GM23248 (cell line): ENCODE measurements at regions not wholly inside any gene's neighbourhood (a gene's known extent, or its start where the extent isn't known, plus 50 kb on each side); places are given as distances from the start of the nearest gene placed in this dataset.

Source experiments
- DNase-seq: peaks from one replicate; pipeline ENCODE4 v3.0.0-alpha.2; 2015
- H2AFZ ChIP-seq: fragments of 200-600 bp; sonication (generic); 2 replicates; pipeline ENCODE4 v1.6.1; 2016; ENCODE audit warnings: antibody characterized with exemption
- H3F3A ChIP-seq: fragments of 200-600 bp; sonication (generic); 2 replicates; pipeline ENCODE4 v1.6.1; 2016; ENCODE audit warnings: mild to moderate bottlenecking, antibody characterized with exemption, mixed run types; ENCODE audit not compliant: insufficient read depth
- H3K27ac ChIP-seq: fragments of 200-600 bp; sonication (generic); 2 replicates; pipeline ENCODE4 v1.5.1; 2016; ENCODE audit warnings: mild to moderate bottlenecking
- H3K27me3 ChIP-seq: fragments of 200-600 bp; sonication (generic); replicated peaks from 2 replicates; pipeline ENCODE4 v1.6.1; 2016; ENCODE audit warnings: mild to moderate bottlenecking; ENCODE audit not compliant: insufficient read depth
- H3K36me3 ChIP-seq: fragments of 200-600 bp; sonication (generic); 2 replicates; pipeline ENCODE4 v1.6.1; 2016; ENCODE audit warnings: low read depth, mild to moderate bottlenecking
- H3K4me1 ChIP-seq: fragments of 200-600 bp; sonication (generic); 2 replicates; pipeline ENCODE4 v1.6.1; 2016; ENCODE audit warnings: mild to moderate bottlenecking; ENCODE audit not compliant: insufficient read depth
- H3K4me2 ChIP-seq: fragments of 200-600 bp; sonication (generic); one replicate; pipeline ENCODE4 v1.6.1; 2016; ENCODE audit warnings: mild to moderate bottlenecking; ENCODE audit not compliant: unreplicated experiment
- H3K4me3 ChIP-seq: fragments of 200-600 bp; sonication (generic); 2 replicates; pipeline ENCODE4 v1.5.1; 2016; ENCODE audit warnings: mild to moderate bottlenecking
- H3K79me2 ChIP-seq: fragments of 200-600 bp; sonication (generic); 2 replicates; pipeline ENCODE4 v1.6.1; 2016; ENCODE audit warnings: mild to moderate bottlenecking; ENCODE audit not compliant: insufficient read depth
- H3K9ac ChIP-seq: fragments of 200-600 bp; sonication (generic); 2 replicates; pipeline ENCODE4 v1.6.1; 2016; ENCODE audit warnings: mild to moderate bottlenecking
- H3K9me2 ChIP-seq: fragments of 200-600 bp; sonication (generic); 2 replicates; pipeline ENCODE4 v1.6.1; 2016; ENCODE audit warnings: mixed run types, mild to moderate bottlenecking, moderate library complexity; ENCODE audit not compliant: insufficient read depth
- H3K9me3 ChIP-seq: fragments of 200-600 bp; sonication (generic); one replicate; pipeline ENCODE4 v1.6.1; 2017; ENCODE audit warnings: low read depth
- H4K20me1 ChIP-seq: fragments of 200-600 bp; sonication (generic); 2 replicates; pipeline ENCODE4 v1.6.0; 2016; ENCODE audit not compliant: insufficient read depth
- EZH2 ChIP-seq: fragments of 200-600 bp; sonication (generic); IDR thresholded peaks from 2 replicates; pipeline ENCODE4 v1.6.1; 2018; ENCODE audit warnings: antibody characterized with exemption, mild to moderate bottlenecking; ENCODE audit not compliant: insufficient read depth, poor library complexity, severe bottlenecking
- EZH2phosphoT487 ChIP-seq: fragments of 200-600 bp; sonication (generic); IDR thresholded peaks from 2 replicates; pipeline ENCODE4 v1.6.1; 2018; ENCODE audit warnings: antibody characterized with exemption, moderate library complexity, mild to moderate bottlenecking, low read depth; ENCODE audit not compliant: insufficient read depth
- WGBS, 2 experiments: methylation state at CpG; one replicate each; pipeline ENCODE4 v1.1.6; 2015 to 2017; ENCODE audit warnings: low lambda C conversion rate in 2 of 2, low coverage in 1 of 2; ENCODE audit errors: missing lambda C conversion rate in 2 of 2; 5-methylcytosine and 5-hydroxymethylcytosine counted together
- in situ Hi-C: fragments of 300-500 bp; cut with MboI; formaldehyde crosslinking; loops from 2 replicates; pipeline ENCODE4 v1.15.0; 2020

- Histone ChIP-seq H3K79me2 (no peaks in the 10 kb centered on the region), H2AFZ (no peak overlapping the region), H4K20me1 (no peaks in the 10 kb centered on the region), H3K4me2 (no peak overlapping the region), H3K9me2 (no peaks in the 10 kb centered on the region), H3K4me3 (no peak overlapping the region), H3K36me3 (no peaks in the 10 kb centered on the region), H3K27me3 (no peaks in the 10 kb centered on the region), H3K9me3 (no peaks in the 10 kb centered on the region), H3F3A (no peaks in the 10 kb centered on the region), H3K27ac (no peak overlapping the region), H3K4me1 (no peaks in the 10 kb centered on the region), H3K9ac (no peak overlapping the region)
- WGBS, 2 experiments: 59 to 61% methylated on average over 4 of the region's 4 CpGs
- no peak for DNase-seq
- no peak for TF ChIP-seq EZH2
- no peak for TF ChIP-seq EZH2phosphoT487
- in situ Hi-C loops: no loop called here
These were observed 340.2 kb downstream of the HACE1 start for GRCh38 chr6:104519566-104519965.

GRCh38 chr6:104509355-104509754 is 350.4 kb downstream of the HACE1 start:
- no peaks in the 10 kb centered on the region for H3F3A ChIP-seq
- no peak overlapping the region for H3K4me3 ChIP-seq
- no peaks in the 10 kb centered on the region for H3K79me2 ChIP-seq
- no peaks in the 10 kb centered on the region for H3K36me3 ChIP-seq
- H3K27me3 ChIP-seq: no peaks in the 10 kb centered on the region
- H3K9me3 ChIP-seq: no peaks in the 10 kb centered on the region
- no peak overlapping the region for H2AFZ ChIP-seq
- no peaks in the 10 kb centered on the region for H3K9me2 ChIP-seq
- H3K4me1 ChIP-seq: no peaks in the 10 kb centered on the region
- WGBS, 2 experiments: 49 to 58% methylated on average over 3 of the region's 3 CpGs
- TF ChIP-seq EZH2phosphoT487 (no peak), EZH2 (no peak)
- no peak overlapping the region for H3K9ac ChIP-seq
- no peak overlapping the region for H3K4me2 ChIP-seq
- in situ Hi-C loops: no loop called here
- DNase-seq: no peak
- no peak overlapping the region for H3K27ac ChIP-seq
- H4K20me1 ChIP-seq: no peaks in the 10 kb centered on the region

- Histone ChIP-seq H3K4me2 (no peak overlapping the region), H3K9ac (no peak overlapping the region), H2AFZ (no peak overlapping the region), H3K9me3 (no peaks in the 10 kb centered on the region), H3K4me1 (no peaks in the 10 kb centered on the region), H3K9me2 (no peaks in the 10 kb centered on the region), H3K36me3 (no peaks in the 10 kb centered on the region), H3K4me3 (no peak overlapping the region), H3K79me2 (no peaks in the 10 kb centered on the region), H4K20me1 (no peaks in the 10 kb centered on the region), H3K27ac (no peak overlapping the region), H3F3A (no peaks in the 10 kb centered on the region), H3K27me3 (no peaks in the 10 kb centered on the region)
- in situ Hi-C loops: no loop called here
- no peak for DNase-seq
- 52 to 59% methylated on average over 1 of the region's 1 CpG for WGBS, 2 experiments
- no peak for TF ChIP-seq EZH2phosphoT487
- TF ChIP-seq EZH2: no peak
These were observed 353.3 kb downstream of the HACE1 start for GRCh38 chr6:104506429-104506828.

GRCh38 chr6:104505838-104506237 is 353.9 kb downstream of the HACE1 start:
- no peaks in the 10 kb centered on the region for H4K20me1 ChIP-seq
- in situ Hi-C loops: no loop called here
- H3K4me1 ChIP-seq: no peaks in the 10 kb centered on the region
- H3K9me2 ChIP-seq: no peaks in the 10 kb centered on the region
- no peak overlapping the region for H3K27ac ChIP-seq
- no peak overlapping the region for H3K4me3 ChIP-seq
- WGBS, 2 experiments: 9 to 19% methylated on average over 2 of the region's 2 CpGs
- H3K36me3 ChIP-seq: no peaks in the 10 kb centered on the region
- H3K27me3 ChIP-seq: no peaks in the 10 kb centered on the region
- TF ChIP-seq EZH2 (no peak), EZH2phosphoT487 (no peak)
- no peak overlapping the region for H2AFZ ChIP-seq
- no peaks in the 10 kb centered on the region for H3K9me3 ChIP-seq
- no peak for DNase-seq
- H3K79me2 ChIP-seq: no peaks in the 10 kb centered on the region
- H3F3A ChIP-seq: no peaks in the 10 kb centered on the region
- no peak overlapping the region for H3K4me2 ChIP-seq
- H3K9ac ChIP-seq: no peak overlapping the region

GRCh38 chr6:104500265-104500664 is 359.5 kb downstream of the HACE1 start:
- 32 to 34% methylated on average over 2 of the region's 2 CpGs for WGBS, 2 experiments
- TF ChIP-seq EZH2phosphoT487 (no peak), EZH2 (no peak)
- in situ Hi-C loops: no loop called here
- no peak overlapping the region for H3K27ac ChIP-seq
- no peaks in the 10 kb centered on the region for H4K20me1 ChIP-seq
- no peak overlapping the region for H3K4me3 ChIP-seq
- H3K9me2 ChIP-seq: no peaks in the 10 kb centered on the region
- H3K4me1 ChIP-seq: no peaks in the 10 kb centered on the region
- no peak overlapping the region for H3K9ac ChIP-seq
- no peak overlapping the region for H2AFZ ChIP-seq
- no peaks in the 10 kb centered on the region for H3K9me3 ChIP-seq
- no peaks in the 10 kb centered on the region for H3K36me3 ChIP-seq
- DNase-seq: no peak
- no peaks in the 10 kb centered on the region for H3K27me3 ChIP-seq
- no peaks in the 10 kb centered on the region for H3F3A ChIP-seq
- no peaks in the 10 kb centered on the region for H3K79me2 ChIP-seq
- no peak overlapping the region for H3K4me2 ChIP-seq
